Activated B cell treated with CpG ODN at 0.5 μM for 24 hours (primary cell): ENCODE measurements at regions not wholly inside any gene's neighbourhood (a gene's known extent, or its start where the extent isn't known, plus 50 kb on each side); places are given as distances from the start of the nearest gene placed in this dataset.

Source experiments
- ATAC-seq: fragments of 200-7000 bp; cut with Tn5 transposase; one replicate; pipeline ENCODE4 v1.10.0; 2021; ENCODE audit warnings: low read depth, mild to moderate bottlenecking, moderate library complexity
- CTCF ChIA-PET: fragments of 350-600 bp; sonication (Branson Sonifier 250); formaldehyde crosslinking; loops from one replicate; lab custom pipeline; 2021; ENCODE audit warnings: antibody characterized with exemption; lab: Charles Lee
- POLR2A ChIA-PET: fragments of 350-600 bp; sonication (Branson Sonifier 250); formaldehyde crosslinking; loops from one replicate; lab custom pipeline; 2021; ENCODE audit warnings: antibody characterized with exemption; lab: Charles Lee
- DNase-seq: peaks from one replicate; pipeline ENCODE4 v3.0.0; 2022
- H3K27ac Mint-ChIP-seq: one replicate; pipeline ENCODE4 v1.8.0; 2020; ENCODE audit warnings: mixed read lengths
- H3K27me3 Mint-ChIP-seq: one replicate; pipeline ENCODE4 v1.8.0; 2021; ENCODE audit warnings: mixed read lengths
- H3K36me3 Mint-ChIP-seq: one replicate; pipeline ENCODE4 v1.8.0; 2021; ENCODE audit warnings: low read depth, mixed read lengths
- H3K4me1 Mint-ChIP-seq: one replicate; pipeline ENCODE4 v1.8.0; 2021; ENCODE audit warnings: mixed read lengths
- H3K4me3 Mint-ChIP-seq: one replicate; pipeline ENCODE4 v1.8.0; 2020; ENCODE audit warnings: mild to moderate bottlenecking, mixed read lengths
- H3K9me3 Mint-ChIP-seq: one replicate; pipeline ENCODE4 v1.8.0; 2020; ENCODE audit warnings: mixed read lengths
- intact Hi-C: fragments of 100-400 bp; cut with micrococcal nuclease; formaldehyde crosslinking; loops from one replicate; pipeline ENCODE4 v1.15.1; 2024
- TF ChIP-seq, protein P1 (sequence below): fragments of 200-600 bp; IDR thresholded peaks from one replicate; pipeline ENCODE4 v1.8.0; 2022; ENCODE audit warnings: antibody characterized with exemption, mild to moderate bottlenecking

DNA sequence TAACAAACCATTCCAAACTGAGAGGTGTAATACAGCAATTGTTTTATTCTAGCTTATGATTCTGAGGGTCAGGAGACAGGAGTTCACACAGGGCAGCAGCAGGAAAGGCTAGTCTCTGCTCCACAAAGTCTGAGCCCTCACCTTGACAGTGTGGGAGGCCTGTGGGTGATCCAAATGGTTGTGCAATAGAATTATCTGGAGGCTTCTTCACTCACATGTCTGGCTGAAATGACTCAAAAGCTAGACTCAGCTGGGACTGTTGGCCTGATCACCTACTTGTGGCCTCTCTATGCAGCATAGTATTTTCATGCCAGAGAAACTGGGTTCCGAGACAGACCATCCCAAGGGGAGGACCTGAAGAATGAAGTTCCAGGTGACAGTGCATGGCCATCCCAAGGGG lies 233.9 kb upstream of the UBE2E2 start:
- ATAC-seq (no peak), DNase-seq (no peak)
- POLR2A ChIA-PET = no interaction called here
- Mint-ChIP-seq H3K4me1 (peaks cover 5% of the 10 kb centered on the region), H3K27ac (no peak overlapping the region), H3K9me3 (no peaks in the 10 kb centered on the region), H3K4me3 (no peak overlapping the region), H3K27me3 (peaks cover 9% of the 10 kb centered on the region), H3K36me3 (no peaks in the 10 kb centered on the region)
- CTCF ChIA-PET = no interaction called here
- intact Hi-C loops = no loop called here
- TF ChIP-seq, protein P1, sequence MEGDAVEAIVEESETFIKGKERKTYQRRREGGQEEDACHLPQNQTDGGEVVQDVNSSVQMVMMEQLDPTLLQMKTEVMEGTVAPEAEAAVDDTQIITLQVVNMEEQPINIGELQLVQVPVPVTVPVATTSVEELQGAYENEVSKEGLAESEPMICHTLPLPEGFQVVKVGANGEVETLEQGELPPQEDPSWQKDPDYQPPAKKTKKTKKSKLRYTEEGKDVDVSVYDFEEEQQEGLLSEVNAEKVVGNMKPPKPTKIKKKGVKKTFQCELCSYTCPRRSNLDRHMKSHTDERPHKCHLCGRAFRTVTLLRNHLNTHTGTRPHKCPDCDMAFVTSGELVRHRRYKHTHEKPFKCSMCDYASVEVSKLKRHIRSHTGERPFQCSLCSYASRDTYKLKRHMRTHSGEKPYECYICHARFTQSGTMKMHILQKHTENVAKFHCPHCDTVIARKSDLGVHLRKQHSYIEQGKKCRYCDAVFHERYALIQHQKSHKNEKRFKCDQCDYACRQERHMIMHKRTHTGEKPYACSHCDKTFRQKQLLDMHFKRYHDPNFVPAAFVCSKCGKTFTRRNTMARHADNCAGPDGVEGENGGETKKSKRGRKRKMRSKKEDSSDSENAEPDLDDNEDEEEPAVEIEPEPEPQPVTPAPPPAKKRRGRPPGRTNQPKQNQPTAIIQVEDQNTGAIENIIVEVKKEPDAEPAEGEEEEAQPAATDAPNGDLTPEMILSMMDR = no peak

DNA sequence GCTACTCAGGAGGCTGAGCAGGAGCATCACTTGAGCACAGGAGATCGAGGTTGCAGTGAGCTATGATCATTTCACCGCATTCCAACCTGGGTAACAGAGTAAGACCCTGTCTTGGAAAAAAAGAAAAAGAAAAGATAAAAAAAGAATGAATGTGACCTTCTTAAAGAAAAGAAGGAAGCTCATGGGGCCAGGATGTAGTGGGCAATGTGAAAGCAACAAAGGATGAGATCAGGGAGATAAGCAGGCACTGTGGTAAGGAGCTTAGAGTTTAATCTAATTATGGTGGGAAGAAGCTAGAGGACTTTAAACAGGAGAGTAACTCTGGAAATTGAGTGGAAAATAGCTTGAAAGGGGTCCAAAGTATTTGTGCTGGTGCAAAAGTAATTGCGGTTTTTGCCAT lies 231.6 kb upstream of the UBE2E2 start:
- Mint-ChIP-seq H3K4me1 (peaks cover 6% of the 10 kb centered on the region), H3K27me3 (peaks cover 9% of the 10 kb centered on the region), H3K36me3 (no peaks in the 10 kb centered on the region), H3K4me3 (no peak overlapping the region), H3K9me3 (no peaks in the 10 kb centered on the region), H3K27ac (no peak overlapping the region)
- ChIA-PET POLR2A (no interaction called here), CTCF (no interaction called here)
- intact Hi-C loops = no loop called here
- no peak for DNase-seq
- TF ChIP-seq, protein P1 = no peak
- ATAC-seq = no peak

DNA sequence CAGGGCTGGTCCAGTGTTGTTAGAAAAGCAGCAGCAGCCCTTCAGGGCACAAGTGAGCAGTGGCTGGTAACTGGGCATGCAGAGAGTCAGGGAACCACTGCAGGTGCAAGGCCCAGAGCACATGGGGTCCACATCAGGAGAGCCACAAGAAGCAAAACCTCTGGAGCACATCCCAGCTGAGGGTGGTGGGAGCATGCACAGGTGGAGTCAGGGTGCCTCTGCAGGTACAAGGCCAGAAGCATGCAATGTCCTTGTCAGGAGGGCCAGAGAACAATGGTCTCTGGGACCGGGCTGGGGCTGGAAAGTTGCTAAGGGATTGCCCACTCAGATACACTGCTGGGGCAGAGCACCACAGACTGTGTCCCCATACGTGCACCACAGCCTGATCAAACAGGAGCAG lies 226.1 kb upstream of the UBE2E2 start:
- ChIA-PET POLR2A (no interaction called here), CTCF (no interaction called here)
- no peak for ATAC-seq

DNA sequence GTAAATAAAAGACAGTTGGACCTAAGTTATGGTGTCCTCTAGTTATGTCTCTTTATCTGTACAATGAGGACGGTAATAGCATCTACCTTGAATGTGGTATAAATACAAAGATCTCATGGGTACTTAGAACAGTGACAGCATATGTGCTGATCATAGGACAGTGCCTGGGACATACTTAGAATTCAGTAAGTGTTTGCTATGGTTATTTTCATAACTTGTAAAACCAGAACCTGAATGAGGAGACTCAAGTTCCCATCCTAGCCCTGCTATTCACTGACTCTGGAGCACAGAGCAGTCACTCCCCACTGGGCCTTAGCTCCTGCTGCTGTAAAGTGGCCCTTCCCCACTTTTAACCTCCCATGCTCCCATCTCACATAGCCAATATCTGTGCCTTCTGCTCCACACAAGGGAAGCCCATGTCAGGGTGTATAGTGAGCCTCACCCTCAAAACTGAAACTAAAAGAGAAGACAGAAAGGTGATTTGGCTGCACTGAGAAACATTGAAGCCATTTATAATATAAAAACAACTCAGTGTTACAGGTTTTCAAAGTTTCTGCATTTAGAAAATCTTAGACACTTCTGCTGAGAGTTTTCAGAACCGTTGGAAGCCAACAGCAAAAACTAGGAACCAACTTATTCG lies 225.4 kb upstream of the UBE2E2 start:
- H3K9me3 Mint-ChIP-seq = no peaks in the 10 kb centered on the region
- CTCF ChIA-PET = no interaction called here
- POLR2A ChIA-PET = no interaction called here
- no peaks in the 10 kb centered on the region for H3K36me3 Mint-ChIP-seq
- no peak for DNase-seq
- H3K27me3 Mint-ChIP-seq = no peaks in the 10 kb centered on the region
- no peak overlapping the region for H3K27ac Mint-ChIP-seq
- peaks cover 13% of the 10 kb centered on the region for H3K4me1 Mint-ChIP-seq
- no peak overlapping the region for H3K4me3 Mint-ChIP-seq
- TF ChIP-seq, protein P1 = no peak
- no peak for ATAC-seq
- intact Hi-C loops = no loop called here

More for the DNA sequence above, 226.1 kb upstream of the UBE2E2 start:
- no peak for DNase-seq
- TF ChIP-seq, protein P1 = no peak
- Mint-ChIP-seq H3K27me3 (no peaks in the 10 kb centered on the region), H3K36me3 (no peaks in the 10 kb centered on the region), H3K4me3 (no peak overlapping the region), H3K27ac (no peak overlapping the region), H3K4me1 (peaks cover 13% of the 10 kb centered on the region), H3K9me3 (no peaks in the 10 kb centered on the region)
- intact Hi-C loops = no loop called here

DNA sequence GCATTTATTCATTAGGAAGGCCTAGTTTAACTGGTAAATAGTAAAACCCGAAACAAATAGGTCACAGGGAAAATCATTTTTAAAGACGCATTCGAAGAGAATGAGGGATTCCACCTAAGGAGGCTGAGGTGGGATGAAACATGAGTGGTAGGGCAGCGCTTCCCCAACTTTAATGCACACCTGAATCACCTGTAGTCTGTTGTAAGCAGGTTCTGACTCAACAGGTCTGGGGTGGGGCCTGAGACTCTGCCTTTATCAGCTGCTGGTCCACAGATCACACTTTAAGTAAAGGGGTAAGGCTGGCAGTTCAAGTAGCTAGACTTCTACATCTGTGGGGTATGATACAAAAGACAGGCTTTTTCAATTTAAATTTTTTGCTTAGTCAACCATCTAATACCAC lies 223.5 kb upstream of the UBE2E2 start:
- no peaks in the 10 kb centered on the region for H3K27me3 Mint-ChIP-seq
- no peak overlapping the region for H3K27ac Mint-ChIP-seq
- DNase-seq (no peak), ATAC-seq (no peak)
- no peaks in the 10 kb centered on the region for H3K36me3 Mint-ChIP-seq
- TF ChIP-seq, protein P1 = no peak
- intact Hi-C loops = no loop called here
- no peak overlapping the region for H3K4me3 Mint-ChIP-seq
- ChIA-PET CTCF (no interaction called here), POLR2A (no interaction called here)
- peaks cover 7% of the 10 kb centered on the region for H3K4me1 Mint-ChIP-seq
- H3K9me3 Mint-ChIP-seq = no peaks in the 10 kb centered on the region
